C4-2B (cell line): ENCODE measurements at regions not wholly inside any gene's neighbourhood (a gene's known extent, or its start where the extent isn't known, plus 50 kb on each side); places are given as distances from the start of the nearest gene placed in this dataset.

Source experiments
- ZFX ChIP-seq: fragments of 450-650 bp; IDR thresholded peaks from 2 replicates; pipeline ENCODE4 v1.6.1; 2017
- TF ChIP-seq, protein P1 (sequence below): fragments of 450-650 bp; conservative IDR thresholded peaks from 2 replicates; pipeline ENCODE4 v1.5.1; 2017; ENCODE audit warnings: mild to moderate bottlenecking

DNA sequence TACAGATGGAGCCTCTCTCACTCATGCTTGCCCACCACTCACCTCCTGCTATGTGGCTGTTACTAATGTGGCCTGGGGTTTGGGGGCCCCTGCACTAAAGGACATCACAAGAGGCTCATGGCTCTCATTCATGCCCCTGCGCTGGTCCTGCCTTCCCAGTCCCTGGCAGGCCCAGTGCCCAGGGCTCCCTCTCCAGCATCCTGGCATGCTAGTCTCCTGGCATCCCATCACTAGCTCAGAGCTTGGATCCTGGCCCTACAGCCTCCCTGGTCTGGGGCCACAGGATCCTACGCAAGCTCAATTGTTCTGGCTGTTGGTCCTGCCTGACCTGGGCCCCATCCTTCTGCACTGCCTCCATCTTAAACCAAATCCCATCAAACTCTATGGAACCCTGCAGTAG is 685.4 kb downstream of the PTPRU start:
- TF ChIP-seq, protein P1, sequence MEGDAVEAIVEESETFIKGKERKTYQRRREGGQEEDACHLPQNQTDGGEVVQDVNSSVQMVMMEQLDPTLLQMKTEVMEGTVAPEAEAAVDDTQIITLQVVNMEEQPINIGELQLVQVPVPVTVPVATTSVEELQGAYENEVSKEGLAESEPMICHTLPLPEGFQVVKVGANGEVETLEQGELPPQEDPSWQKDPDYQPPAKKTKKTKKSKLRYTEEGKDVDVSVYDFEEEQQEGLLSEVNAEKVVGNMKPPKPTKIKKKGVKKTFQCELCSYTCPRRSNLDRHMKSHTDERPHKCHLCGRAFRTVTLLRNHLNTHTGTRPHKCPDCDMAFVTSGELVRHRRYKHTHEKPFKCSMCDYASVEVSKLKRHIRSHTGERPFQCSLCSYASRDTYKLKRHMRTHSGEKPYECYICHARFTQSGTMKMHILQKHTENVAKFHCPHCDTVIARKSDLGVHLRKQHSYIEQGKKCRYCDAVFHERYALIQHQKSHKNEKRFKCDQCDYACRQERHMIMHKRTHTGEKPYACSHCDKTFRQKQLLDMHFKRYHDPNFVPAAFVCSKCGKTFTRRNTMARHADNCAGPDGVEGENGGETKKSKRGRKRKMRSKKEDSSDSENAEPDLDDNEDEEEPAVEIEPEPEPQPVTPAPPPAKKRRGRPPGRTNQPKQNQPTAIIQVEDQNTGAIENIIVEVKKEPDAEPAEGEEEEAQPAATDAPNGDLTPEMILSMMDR, result no peak
- TF ChIP-seq ZFX, result no peak
